MM.1S (cell line): ENCODE measurements at regions not wholly inside any gene's neighbourhood (a gene's known extent, or its start where the extent isn't known, plus 50 kb on each side); places are given as distances from the start of the nearest gene placed in this dataset.
"Not testable (repeated sequence)": the region's sequence is repeated elsewhere in the genome, so short reads cannot be mapped to it uniquely, and the experiment has no call there.

Experiments
- DNase-seq: peaks from one replicate; pipeline ENCODE4 v3.0.0-alpha.2; 2015
- H2AFZ ChIP-seq: fragments of 300-600 bp; sonication (generic); 2 replicates; pipeline ENCODE4 v1.6.0; 2016; ENCODE audit warnings: antibody characterized with exemption, low read length
- H3F3A ChIP-seq: fragments of 300-600 bp; sonication (generic); 2 replicates; pipeline ENCODE4 v1.6.1; 2016; ENCODE audit warnings: mild to moderate bottlenecking, antibody characterized with exemption, low read length, moderate library complexity, mixed read lengths; ENCODE audit not compliant: insufficient read depth
- H3K27ac ChIP-seq: fragments of 300-600 bp; sonication (generic); 2 replicates; pipeline ENCODE4 v1.5.1; 2016; ENCODE audit warnings: mild to moderate bottlenecking, low read length
- H3K27me3 ChIP-seq: fragments of 300-600 bp; sonication (generic); replicated peaks from 2 replicates; pipeline ENCODE4 v1.6.0; 2016; ENCODE audit warnings: low read length; ENCODE audit not compliant: insufficient read depth
- H3K36me3 ChIP-seq: fragments of 300-600 bp; sonication (generic); replicated peaks from 2 replicates; pipeline ENCODE4 v1.6.1; 2016; ENCODE audit warnings: mild to moderate bottlenecking, low read length, mixed read lengths; ENCODE audit not compliant: insufficient read depth
- H3K4me1 ChIP-seq: fragments of 300-600 bp; sonication (generic); 2 replicates; pipeline ENCODE4 v1.6.1; 2016; ENCODE audit warnings: low read length, mixed read lengths
- H3K4me2 ChIP-seq: fragments of 300-600 bp; sonication (generic); 2 replicates; pipeline ENCODE4 v1.6.0; 2016; ENCODE audit warnings: low read depth, low read length
- H3K4me3 ChIP-seq: fragments of 300-600 bp; sonication (generic); 2 replicates; pipeline ENCODE4 v1.5.1; 2016; ENCODE audit warnings: low read length, mixed read lengths
- H3K79me2 ChIP-seq: fragments of 300-600 bp; sonication (generic); 2 replicates; pipeline ENCODE4 v1.6.1; 2016; ENCODE audit warnings: mixed run types, low read length, mixed read lengths
- H3K9ac ChIP-seq: fragments of 300-600 bp; sonication (generic); 2 replicates; pipeline ENCODE4 v1.6.1; 2016; ENCODE audit warnings: low read length, mixed read lengths
- H3K9me2 ChIP-seq: fragments of 300-600 bp; sonication (generic); replicated peaks from 2 replicates; pipeline ENCODE4 v1.6.1; 2016; ENCODE audit warnings: mild to moderate bottlenecking, low read length, mixed read lengths; ENCODE audit not compliant: insufficient read depth
- H3K9me3 ChIP-seq: fragments of 300-600 bp; sonication (generic); replicated peaks from 2 replicates; pipeline ENCODE4 v1.6.1; 2016; ENCODE audit warnings: mild to moderate bottlenecking, low read length, mixed read lengths; ENCODE audit not compliant: insufficient read depth
- H4K20me1 ChIP-seq: fragments of 300-600 bp; sonication (generic); 2 replicates; pipeline ENCODE4 v1.6.1; 2016; ENCODE audit warnings: mild to moderate bottlenecking, low read length, moderate library complexity, mixed read lengths; ENCODE audit not compliant: insufficient read depth
- CTCF ChIP-seq: fragments of 300-600 bp; sonication (generic); IDR thresholded peaks from 2 replicates; pipeline ENCODE4 v1.5.1; 2016; ENCODE audit warnings: antibody characterized with exemption, low read length, mixed read lengths
- EZH2 ChIP-seq: fragments of 300-600 bp; sonication (generic); optimal IDR thresholded peaks from 2 replicates; pipeline ENCODE3; 2017; ENCODE audit warnings: low read depth, mild to moderate bottlenecking, antibody characterized with exemption, low read length, mixed read lengths
- EZH2phosphoT487 ChIP-seq: fragments of 300-600 bp; sonication (generic); IDR thresholded peaks from 2 replicates; pipeline ENCODE4 v1.6.1; 2018; ENCODE audit warnings: antibody characterized with exemption, low read length

- no peaks in the 10 kb centered on the region for H4K20me1 ChIP-seq
- no peaks in the 10 kb centered on the region for H3K4me1 ChIP-seq
- H2AFZ ChIP-seq: no peak overlapping the region
- no peak overlapping the region for H3K27ac ChIP-seq
- H3K27me3 ChIP-seq: no peaks in the 10 kb centered on the region
- H3K9me3 ChIP-seq: no peaks in the 10 kb centered on the region
- TF ChIP-seq CTCF (no peak), EZH2 (no peak), EZH2phosphoT487 (no peak)
- H3K79me2 ChIP-seq: no peaks in the 10 kb centered on the region
- no peak for DNase-seq
- H3K9ac ChIP-seq: no peak overlapping the region
- H3F3A ChIP-seq: no peaks in the 10 kb centered on the region
- no peak overlapping the region for H3K4me2 ChIP-seq
- no peaks in the 10 kb centered on the region for H3K9me2 ChIP-seq
- no peaks in the 10 kb centered on the region for H3K36me3 ChIP-seq
- H3K4me3 ChIP-seq: no peak overlapping the region
Measured at GRCh38 chr13:104944176-104944575, 1591.3 kb downstream of the EFNB2 start.

- H3K27ac ChIP-seq: no peak overlapping the region
- no peak overlapping the region for H3K4me2 ChIP-seq
- no peaks in the 10 kb centered on the region for H3K27me3 ChIP-seq
- no peaks in the 10 kb centered on the region for H3K9me2 ChIP-seq
- H4K20me1 ChIP-seq: no peaks in the 10 kb centered on the region
- H3K4me3 ChIP-seq: no peak overlapping the region
- H2AFZ ChIP-seq: no peak overlapping the region
- no peaks in the 10 kb centered on the region for H3K36me3 ChIP-seq
- no peaks in the 10 kb centered on the region for H3F3A ChIP-seq
- H3K4me1 ChIP-seq: no peaks in the 10 kb centered on the region
- DNase-seq: no peak
- no peaks in the 10 kb centered on the region for H3K79me2 ChIP-seq
- TF ChIP-seq EZH2 (no peak), EZH2phosphoT487 (no peak), CTCF (no peak)
- no peak overlapping the region for H3K9ac ChIP-seq
- H3K9me3 ChIP-seq: no peaks in the 10 kb centered on the region
Measured at GRCh38 chr13:104943331-104943730, 1592.1 kb downstream of the EFNB2 start.

- Histone ChIP-seq H3K4me3 (no peak overlapping the region), H3K27ac (no peak overlapping the region), H4K20me1 (no peaks in the 10 kb centered on the region), H3K4me2 (no peak overlapping the region), H3K27me3 (no peaks in the 10 kb centered on the region), H3K79me2 (no peaks in the 10 kb centered on the region), H2AFZ (no peak overlapping the region), H3K9me2 (no peaks in the 10 kb centered on the region), H3K36me3 (no peaks in the 10 kb centered on the region), H3K4me1 (no peaks in the 10 kb centered on the region), H3K9ac (no peak overlapping the region), H3F3A (no peaks in the 10 kb centered on the region), H3K9me3 (no peaks in the 10 kb centered on the region)
- DNase-seq: no peak
- TF ChIP-seq EZH2 (no peak), EZH2phosphoT487 (no peak), CTCF (no peak)
Measured at GRCh38 chr13:104937881-104938280, 1597.6 kb downstream of the EFNB2 start.

GRCh38 chr13:104936304-104936703 is 1599.2 kb downstream of the EFNB2 start:
- no peaks in the 10 kb centered on the region for H3K9me3 ChIP-seq
- H3F3A ChIP-seq: no peaks in the 10 kb centered on the region
- H3K4me2 ChIP-seq: no peak overlapping the region
- no peaks in the 10 kb centered on the region for H4K20me1 ChIP-seq
- no peak overlapping the region for H2AFZ ChIP-seq
- no peak for TF ChIP-seq CTCF
- TF ChIP-seq EZH2phosphoT487: no peak
- TF ChIP-seq EZH2: no peak
- no peaks in the 10 kb centered on the region for H3K27me3 ChIP-seq
- H3K36me3 ChIP-seq: no peaks in the 10 kb centered on the region
- no peaks in the 10 kb centered on the region for H3K79me2 ChIP-seq
- H3K9ac ChIP-seq: no peak overlapping the region
- no peak overlapping the region for H3K27ac ChIP-seq
- DNase-seq: no peak
- no peak overlapping the region for H3K4me3 ChIP-seq
- no peaks in the 10 kb centered on the region for H3K9me2 ChIP-seq
- no peaks in the 10 kb centered on the region for H3K4me1 ChIP-seq

- H3K27ac ChIP-seq, H3F3A ChIP-seq: not testable (repeated sequence)
Measured at GRCh38 chr13:104920513-104920912, 1614.9 kb downstream of the EFNB2 start.

More at GRCh38 chr13:104920513-104920912, 1614.9 kb downstream of the EFNB2 start:
- H3K9me2 ChIP-seq, H2AFZ ChIP-seq, H3K9me3 ChIP-seq, H3K4me2 ChIP-seq, H3K4me3 ChIP-seq, H3K4me1 ChIP-seq, H3K9ac ChIP-seq, H3K27me3 ChIP-seq, H4K20me1 ChIP-seq, H3K79me2 ChIP-seq, H3K36me3 ChIP-seq, DNase-seq: not testable (repeated sequence)
